Transverse colon (tissue), 4 donors: ENCODE measurements at regions not wholly inside any gene's neighbourhood (a gene's known extent, or its start where the extent isn't known, plus 50 kb on each side); places are given as distances from the start of the nearest gene placed in this dataset.

ENCODE experiments used
- CTCF ChIP-seq, 5 experiments: fragments of 200-600 bp in 3 of 5; fragments of 450-650 bp in 2 of 5; sonication (generic) in 3 of 5; IDR thresholded peaks; 1 replicate in 2 of 5; 2 replicates in 3 of 5; pipeline ENCODE4 v1.5.1; 2016 to 2017; ENCODE audit warnings: antibody characterized with exemption in 5 of 5, inconsistent platforms in 3 of 5, mild to moderate bottlenecking in 2 of 5, moderate library complexity in 1 of 5
- EP300 ChIP-seq: sonication (generic); formaldehyde crosslinking; IDR thresholded peaks from one replicate; pipeline ENCODE4 v1.6.1; 2017; ENCODE audit warnings: antibody characterized with exemption, low read depth
- POLR2A ChIP-seq: fragments of 450-650 bp; IDR thresholded peaks from one replicate; pipeline ENCODE4 v1.6.1; 2016; ENCODE audit warnings: antibody characterized with exemption, mild to moderate bottlenecking, moderate library complexity
- POLR2AphosphoS5 ChIP-seq, 3 donors: sonication (generic); formaldehyde crosslinking; IDR thresholded peaks; one replicate each; pipeline ENCODE4 v1.6.1; 2016; ENCODE audit warnings: antibody characterized with exemption in 3 of 3

- no peak for TF ChIP-seq CTCF (IDR thresholded peaks at IDR 0.05)
- TF ChIP-seq POLR2AphosphoS5 (IDR thresholded peaks at IDR 0.05) = no peak
- no peak for TF ChIP-seq EP300
- no peak for TF ChIP-seq POLR2A
Measured at GRCh38 chr9:26243726-26244125, 565.5 kb upstream of the TUSC1 start.
